ENCODE measurements at regions not wholly inside any gene's neighbourhood (a gene's known extent, or its start where the extent isn't known, plus 50 kb on each side); places are given as distances from the start of the nearest gene placed in this dataset.

DNA sequence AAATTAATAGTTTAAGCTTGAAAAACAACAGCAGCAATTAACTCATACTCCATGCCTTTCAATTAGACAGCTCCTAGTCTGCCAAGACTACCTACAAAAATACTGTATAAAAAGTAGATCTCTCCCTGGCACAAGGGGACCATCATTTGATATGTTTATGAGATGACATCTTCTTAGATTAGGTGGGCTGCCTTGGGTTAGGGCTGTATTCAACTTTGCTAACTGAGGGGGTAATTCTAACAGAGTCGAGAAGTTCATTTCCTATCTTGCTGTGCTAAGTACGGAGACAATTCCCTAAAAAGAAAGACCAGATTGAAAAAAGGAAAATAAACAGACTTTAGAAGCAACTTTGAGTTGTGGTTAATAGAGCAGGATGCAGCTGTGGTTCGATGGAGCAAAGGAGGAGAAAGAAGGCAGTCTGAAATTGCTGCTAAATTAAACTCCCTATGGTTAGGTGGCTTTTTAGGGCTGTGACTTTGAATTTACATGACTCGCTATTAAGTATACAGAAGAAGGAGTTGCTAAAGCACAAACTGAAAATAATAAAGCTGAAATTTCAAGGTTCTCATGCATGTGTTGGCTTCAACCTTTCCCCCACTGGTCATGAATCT, 75.4 kb downstream of the CDC7 start:
- intact Hi-C loops (cut with DNase I; ENCODE audit: low total_unique reads): no loop called here
- no peaks in the 10 kb centered on the region for H3K27me3 ChIP-seq
- TF ChIP-seq POLR2A (IDR thresholded peaks at IDR 0.05): no peak
- TF ChIP-seq, protein P1, sequence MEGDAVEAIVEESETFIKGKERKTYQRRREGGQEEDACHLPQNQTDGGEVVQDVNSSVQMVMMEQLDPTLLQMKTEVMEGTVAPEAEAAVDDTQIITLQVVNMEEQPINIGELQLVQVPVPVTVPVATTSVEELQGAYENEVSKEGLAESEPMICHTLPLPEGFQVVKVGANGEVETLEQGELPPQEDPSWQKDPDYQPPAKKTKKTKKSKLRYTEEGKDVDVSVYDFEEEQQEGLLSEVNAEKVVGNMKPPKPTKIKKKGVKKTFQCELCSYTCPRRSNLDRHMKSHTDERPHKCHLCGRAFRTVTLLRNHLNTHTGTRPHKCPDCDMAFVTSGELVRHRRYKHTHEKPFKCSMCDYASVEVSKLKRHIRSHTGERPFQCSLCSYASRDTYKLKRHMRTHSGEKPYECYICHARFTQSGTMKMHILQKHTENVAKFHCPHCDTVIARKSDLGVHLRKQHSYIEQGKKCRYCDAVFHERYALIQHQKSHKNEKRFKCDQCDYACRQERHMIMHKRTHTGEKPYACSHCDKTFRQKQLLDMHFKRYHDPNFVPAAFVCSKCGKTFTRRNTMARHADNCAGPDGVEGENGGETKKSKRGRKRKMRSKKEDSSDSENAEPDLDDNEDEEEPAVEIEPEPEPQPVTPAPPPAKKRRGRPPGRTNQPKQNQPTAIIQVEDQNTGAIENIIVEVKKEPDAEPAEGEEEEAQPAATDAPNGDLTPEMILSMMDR (IDR thresholded peaks at IDR 0.05): no peak
- no peak for DNase-seq
- H3K9me3 ChIP-seq: no peaks in the 10 kb centered on the region
- peak overlapping the region in 1 of 2 donors; percentile 57 for H3K27ac ChIP-seq
- no peaks in the 10 kb centered on the region for H3K36me3 ChIP-seq
- H3K4me3 ChIP-seq: no peak overlapping the region
- H3K4me1 ChIP-seq: no peaks in the 10 kb centered on the region

DNA sequence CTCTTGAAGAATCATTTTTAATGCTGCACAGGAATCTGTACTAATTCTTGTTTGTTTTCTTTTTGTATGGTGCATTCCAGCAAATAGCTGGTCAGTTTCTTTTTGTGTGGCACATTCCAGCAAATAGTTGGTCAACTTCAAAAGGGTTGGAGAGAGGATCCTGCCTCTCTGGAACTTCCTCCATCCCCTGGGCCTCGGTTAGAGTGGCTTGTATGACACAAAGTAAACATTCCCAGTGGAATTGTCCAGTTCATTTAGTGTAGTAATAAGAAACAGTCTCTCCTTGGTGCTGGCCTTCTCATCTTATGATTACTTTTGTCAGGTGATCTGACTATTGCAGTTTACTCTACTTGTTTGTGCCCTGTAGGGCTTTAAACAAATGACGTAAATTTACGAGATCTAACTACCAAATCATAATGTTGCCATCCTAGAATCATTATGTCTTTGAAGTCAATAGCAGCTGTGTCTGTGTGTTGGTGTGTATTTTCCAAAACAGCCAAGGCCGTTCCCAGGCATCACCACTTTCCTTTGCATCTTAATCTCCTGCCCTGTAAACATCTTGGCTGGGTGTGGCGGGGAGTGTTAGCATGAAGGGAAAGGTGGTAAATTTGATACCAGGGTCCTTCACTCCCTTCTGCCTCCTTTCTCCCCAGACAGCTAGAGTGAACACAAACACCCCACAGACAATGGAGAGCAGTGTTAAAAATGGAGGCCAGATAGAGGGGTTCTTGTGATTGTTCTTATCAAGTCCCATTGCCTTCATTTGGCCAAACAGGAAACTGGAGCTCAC, 77.9 kb downstream of the CDC7 start:
- Histone ChIP-seq H3K4me3 (no peak overlapping the region), H3K27ac (peak overlapping the region in 1 of 2 donors; percentile 97), H3K36me3 (no peaks in the 10 kb centered on the region), H3K27me3 (no peaks in the 10 kb centered on the region), H3K4me1 (no peaks in the 10 kb centered on the region), H3K9me3 (no peaks in the 10 kb centered on the region)
- TF ChIP-seq POLR2A (IDR thresholded peaks at IDR 0.05): no peak
- TF ChIP-seq, protein P1 (IDR thresholded peaks at IDR 0.05): no peak
- intact Hi-C loops (cut with DNase I; ENCODE audit: low total_unique reads): no loop called here
- no peak for DNase-seq

DNA sequence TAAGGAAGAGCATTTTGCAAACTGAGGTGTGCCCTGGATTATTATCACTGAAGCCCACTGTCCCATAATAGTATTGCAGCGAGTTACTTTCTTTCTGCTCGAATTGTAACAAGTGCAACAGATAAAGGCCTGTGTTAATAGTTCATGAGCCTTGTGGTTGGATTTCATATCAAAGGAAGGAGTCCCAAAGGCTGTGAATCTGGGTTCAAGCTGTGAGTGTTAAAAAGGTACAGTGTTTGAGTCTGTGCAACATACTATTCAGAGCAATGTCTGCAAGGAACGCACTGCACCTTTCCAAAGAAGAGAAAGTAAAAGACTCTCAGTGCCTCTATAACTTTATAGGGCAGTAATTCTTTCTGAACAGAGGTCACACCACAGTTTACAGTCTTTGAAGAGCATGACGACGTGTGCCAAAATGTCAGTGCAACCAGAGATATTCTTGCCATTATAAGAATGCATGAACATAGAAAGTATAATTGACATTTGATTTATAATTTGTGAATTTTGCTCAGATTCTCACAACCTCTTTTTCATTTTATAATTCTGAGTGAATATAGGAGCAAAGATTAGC, 79.1 kb downstream of the CDC7 start:
- no peak for DNase-seq
- peak overlapping the region; percentile 19 to 97 for H3K27ac ChIP-seq
- H3K27me3 ChIP-seq: no peaks in the 10 kb centered on the region
- TF ChIP-seq, protein P1 (IDR thresholded peaks at IDR 0.05): no peak
- TF ChIP-seq POLR2A (IDR thresholded peaks at IDR 0.05): no peak
- H3K4me1 ChIP-seq: no peaks in the 10 kb centered on the region
- H3K4me3 ChIP-seq: no peak overlapping the region
- intact Hi-C loops (cut with DNase I; ENCODE audit: low total_unique reads): no loop called here
- H3K36me3 ChIP-seq: no peaks in the 10 kb centered on the region
- no peaks in the 10 kb centered on the region for H3K9me3 ChIP-seq

DNA sequence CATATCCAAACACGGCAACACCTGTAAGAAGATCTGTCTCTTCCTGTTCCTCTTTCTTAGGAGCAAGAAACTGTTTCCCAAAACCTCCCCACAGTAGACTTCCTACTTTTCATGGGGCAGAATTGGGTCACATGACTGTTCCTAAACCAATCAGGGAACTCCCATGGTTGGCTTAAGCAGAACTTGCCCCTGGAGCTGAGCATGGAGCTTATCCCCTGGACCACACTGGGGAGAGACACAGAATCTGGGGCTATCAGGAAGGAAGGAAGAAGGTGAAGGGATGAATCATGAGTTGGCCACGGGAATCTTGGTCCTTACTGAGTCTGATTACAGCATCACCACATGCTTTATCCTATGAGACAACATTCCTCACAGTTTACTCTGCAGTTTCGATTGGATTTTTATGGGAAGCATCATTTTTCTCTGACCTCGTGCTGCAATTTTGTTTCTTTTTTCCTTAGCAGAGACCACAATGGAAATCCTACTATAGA, 81.8 kb downstream of the CDC7 start:
- TF ChIP-seq, protein P1 (IDR thresholded peaks at IDR 0.05): no peak
- TF ChIP-seq POLR2A (IDR thresholded peaks at IDR 0.05): no peak
- Histone ChIP-seq H3K4me3 (no peak overlapping the region), H3K36me3 (no peaks in the 10 kb centered on the region), H3K9me3 (no peaks in the 10 kb centered on the region), H3K4me1 (no peaks in the 10 kb centered on the region), H3K27ac (peak overlapping the region; percentile 86 to 97), H3K27me3 (no peaks in the 10 kb centered on the region)
- DNase-seq: peak; percentile 50 to 82
- intact Hi-C loops (cut with DNase I; ENCODE audit: low total_unique reads): no loop called here

DNA sequence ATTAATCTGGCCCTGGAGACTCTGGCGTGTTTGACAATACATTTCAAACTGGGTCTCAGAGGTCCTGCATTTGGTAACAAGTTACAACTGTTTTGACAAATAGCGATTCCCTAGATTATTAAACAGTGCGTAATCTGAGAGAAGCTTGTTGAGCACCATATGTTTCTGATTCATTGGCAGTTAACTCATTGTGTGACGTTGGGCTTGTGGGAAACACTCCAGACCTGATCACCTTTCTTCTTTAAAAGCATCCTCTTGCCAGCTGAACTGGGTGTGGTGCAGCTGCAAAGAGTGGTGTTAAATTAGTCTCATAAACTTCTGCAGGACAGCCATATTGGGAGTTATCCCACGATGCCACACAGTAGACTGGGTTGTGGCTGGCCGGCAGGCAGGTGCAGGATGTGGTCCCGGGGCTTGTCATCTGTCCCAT, 82.7 kb downstream of the CDC7 start:
- Histone ChIP-seq H3K4me3 (no peak overlapping the region), H3K4me1 (no peaks in the 10 kb centered on the region), H3K27ac (peak overlapping the region; percentile 86 to 97), H3K27me3 (no peaks in the 10 kb centered on the region), H3K36me3 (no peaks in the 10 kb centered on the region), H3K9me3 (no peaks in the 10 kb centered on the region)
- TF ChIP-seq, protein P1 (IDR thresholded peaks at IDR 0.05): no peak
- TF ChIP-seq POLR2A (IDR thresholded peaks at IDR 0.05): no peak
- intact Hi-C loops (cut with DNase I; ENCODE audit: low total_unique reads): no loop called here
- DNase-seq: no peak

Measured in uterus (tissue), 3 donors.